IMR-90 (cell line): ENCODE measurements at regions not wholly inside any gene's neighbourhood (a gene's known extent, or its start where the extent isn't known, plus 50 kb on each side); places are given as distances from the start of the nearest gene placed in this dataset.

ENCODE experiments used
- ATAC-seq: fragments of 200-7000 bp; cut with Tn5 transposase; 2 replicates; pipeline ENCODE4 v1.9.1; 2020; ENCODE audit warnings: low read depth, mild to moderate bottlenecking, moderate library complexity
- BruUV-seq: library from RNA; stranded (reverse); fragments of 400-500 nt; replicated peaks from 2 replicates; lab custom pipeline; 2021; lab: Mats Ljungman, UMichigan
- CTCF ChIA-PET: fragments of 300-600 bp; formaldehyde crosslinking; extraction: SDS; loops from one replicate; lab custom pipeline; 2021; ENCODE audit warnings: antibody characterized with exemption; lab: Yijun Ruan, JAX
- POLR2A ChIA-PET: fragments of 300-600 bp; sonication (Branson Sonifier 250); formaldehyde crosslinking; loops from one replicate; lab custom pipeline; 2022; ENCODE audit warnings: antibody characterized with exemption; ENCODE audit not compliant: unreplicated experiment; lab: Charles Lee
- DNase-seq: peaks from one replicate; pipeline ENCODE4 v3.0.0; 2013
- H2AFZ ChIP-seq: replicated peaks from 2 replicates; pipeline ENCODE3; 2013; ENCODE audit warnings: low read length, mild to moderate bottlenecking; ENCODE audit not compliant: poor library complexity
- H2AK5ac ChIP-seq: 2 replicates; pipeline ENCODE4 v1.6.1; 2013; ENCODE audit warnings: low read depth, low read length, inconsistent platforms
- H2AK9ac ChIP-seq: replicated peaks from 2 replicates; pipeline ENCODE3; 2013; ENCODE audit warnings: mild to moderate bottlenecking, low read depth, low read length, moderate library complexity; ENCODE audit not compliant: poor library complexity
- H2BK120ac ChIP-seq: 2 replicates; pipeline ENCODE4 v1.6.1; 2013; ENCODE audit warnings: low read depth, low read length, inconsistent platforms
- H2BK15ac ChIP-seq: 3 replicates; pipeline ENCODE4 v1.6.1; 2013; ENCODE audit warnings: low read depth, low read length, inconsistent platforms
- H2BK20ac ChIP-seq: 2 replicates; pipeline ENCODE4 v1.6.1; 2013; ENCODE audit warnings: low read depth, mild to moderate bottlenecking, inconsistent platforms, low read length, moderate library complexity
- H2BK5ac ChIP-seq: 2 replicates; pipeline ENCODE4 v1.6.1; 2013; ENCODE audit warnings: mild to moderate bottlenecking, low read depth, low read length, inconsistent platforms; ENCODE audit not compliant: poor library complexity, severe bottlenecking
- H3K14ac ChIP-seq: replicated peaks from 2 replicates; pipeline ENCODE4 v1.6.1; 2013; ENCODE audit warnings: low read depth, low read length, inconsistent platforms
- H3K18ac ChIP-seq: 2 replicates; pipeline ENCODE4 v1.6.1; 2013; ENCODE audit warnings: low read depth, low read length, control low read depth
- H3K23ac ChIP-seq: 2 replicates; pipeline ENCODE4 v1.6.1; 2013; ENCODE audit warnings: low read depth, low read length, inconsistent platforms
- H3K27ac ChIP-seq: 2 replicates; pipeline ENCODE4 v1.5.1; 2013; ENCODE audit warnings: mild to moderate bottlenecking, control low read depth, low read length; ENCODE audit not compliant: insufficient read depth
- H3K27me3 ChIP-seq: 2 replicates; pipeline ENCODE4 v1.6.1; 2013; ENCODE audit warnings: low read length; ENCODE audit not compliant: control insufficient read depth, insufficient read depth
- H3K36me3 ChIP-seq: 2 replicates; pipeline ENCODE4 v1.6.1; 2013; ENCODE audit warnings: low read length, mixed read lengths; ENCODE audit not compliant: control insufficient read depth, insufficient read depth
- H3K4ac ChIP-seq: 2 replicates; pipeline ENCODE4 v1.6.1; 2013; ENCODE audit warnings: low read depth, low read length, inconsistent platforms
- H3K4me1 ChIP-seq: 2 replicates; pipeline ENCODE4 v1.6.1; 2013; ENCODE audit warnings: low read length, mixed read lengths; ENCODE audit not compliant: control insufficient read depth, insufficient read depth
- H3K4me2 ChIP-seq: 2 replicates; pipeline ENCODE4 v1.6.1; 2013; ENCODE audit warnings: low read depth, mild to moderate bottlenecking, control low read depth, low read length, moderate library complexity
- H3K4me3 ChIP-seq: 2 replicates; pipeline ENCODE4 v1.5.1; 2013; ENCODE audit warnings: low read depth, mild to moderate bottlenecking, control low read depth, low read length, moderate library complexity; ENCODE audit not compliant: insufficient read depth
- H3K56ac ChIP-seq: 2 replicates; pipeline ENCODE4 v1.6.1; 2013; ENCODE audit warnings: low read length, inconsistent platforms; ENCODE audit not compliant: insufficient read depth; ENCODE audit errors: extremely low read depth
- H3K79me1 ChIP-seq, 2 experiments: 2 replicates each; pipeline ENCODE4 v1.6.1; 2013; ENCODE audit warnings: low read length in 2 of 2, inconsistent platforms in 1 of 2, low read depth in 1 of 2
- H3K9ac ChIP-seq: 2 replicates; pipeline ENCODE4 v1.6.1; 2013; ENCODE audit warnings: low read depth, low read length, control low read depth
- H3K9me1 ChIP-seq: 2 replicates; pipeline ENCODE4 v1.6.1; 2013; ENCODE audit warnings: low read length, inconsistent platforms; ENCODE audit not compliant: insufficient read depth
- H3K9me3 ChIP-seq: 2 replicates; pipeline ENCODE4 v1.6.1; 2013; ENCODE audit warnings: low read length; ENCODE audit not compliant: control insufficient read depth, insufficient read depth
- H4K20me1 ChIP-seq: 2 replicates; pipeline ENCODE4 v1.6.1; 2013; ENCODE audit warnings: low read length, inconsistent platforms; ENCODE audit not compliant: insufficient read depth
- H4K5ac ChIP-seq: 2 replicates; pipeline ENCODE4 v1.6.1; 2013; ENCODE audit warnings: mild to moderate bottlenecking, low read depth, low read length, control low read depth
- H4K8ac ChIP-seq, 2 experiments: 2 replicates each; pipeline ENCODE4 v1.6.1; 2013; ENCODE audit warnings: low read depth in 2 of 2, low read length in 2 of 2, control low read depth in 1 of 2, inconsistent platforms in 1 of 2
- H4K91ac ChIP-seq: 2 replicates; pipeline ENCODE4 v1.6.1; 2013; ENCODE audit warnings: low read depth, low read length, inconsistent platforms; ENCODE audit not compliant: insufficient read depth
- CHD1 ChIP-seq: IDR thresholded peaks from 2 replicates; pipeline ENCODE4 v1.6.1; 2012; ENCODE audit warnings: low read depth, low read length, improper control_type of control experiment
- MAFK ChIP-seq: IDR thresholded peaks from 2 replicates; pipeline ENCODE4 v1.6.1; 2012; ENCODE audit warnings: low read depth, low read length, improper control_type of control experiment
- RCOR1 ChIP-seq: IDR thresholded peaks from 2 replicates; pipeline ENCODE4 v1.6.1; 2012; ENCODE audit warnings: mild to moderate bottlenecking, low read length, improper control_type of control experiment; ENCODE audit not compliant: insufficient replicate concordance
- RFX5 ChIP-seq: IDR thresholded peaks from 2 replicates; pipeline ENCODE4 v1.8.0; 2012; ENCODE audit warnings: low read depth, mild to moderate bottlenecking, low read length, moderate library complexity
- SMC3 ChIP-seq: fragments of 150-350 bp; IDR thresholded peaks from 2 replicates; pipeline ENCODE4 v1.6.1; 2016; ENCODE audit warnings: low read depth, mild to moderate bottlenecking, antibody characterized with exemption, low read length, moderate library complexity
- WGBS, 2 experiments: methylation state at CpG; one replicate each; pipeline versions ENCODE4 v1.1.5 to v1.1.7; 2013; ENCODE audit warnings: missing lambda C conversion rate in 2 of 2; ENCODE audit not compliant: insufficient read length in 1 of 2; ENCODE audit errors: extremely low coverage in 2 of 2; 5-methylcytosine and 5-hydroxymethylcytosine counted together
- dilution Hi-C: fragments of 300-500 bp; cut with HindIII; formaldehyde crosslinking; loops from one replicate; pipeline ENCODE4 v1.14.3; 2018; ENCODE audit warnings: low sequenced_read_pairs; ENCODE audit not compliant: unreplicated experiment
- in situ Hi-C: fragments of 300-500 bp; cut with MboI; formaldehyde crosslinking; loops from 3 replicates; pipeline ENCODE4 v1.14.3; 2019; ENCODE audit warnings: low sequenced_read_pairs, inconsistent platforms, mixed read lengths
- intact Hi-C: fragments of 100-400 bp; cut with micrococcal nuclease; formaldehyde crosslinking; loops from 2 replicates; pipeline ENCODE4 v1.10.0; 2022
- TF ChIP-seq, protein P1 (sequence below): fragments of 150-350 bp; IDR thresholded peaks from 2 replicates; pipeline ENCODE4 v1.6.1; 2017; ENCODE audit warnings: mild to moderate bottlenecking, antibody characterized with exemption, low read length, low read depth
- TF ChIP-seq, protein P2 (sequence below): conservative IDR thresholded peaks from 2 replicates; pipeline ENCODE4 v1.5.1; 2012; ENCODE audit warnings: mild to moderate bottlenecking, low read depth, low read length, improper control_type of control experiment
- TF ChIP-seq, protein P3 (sequence below): fragments of 150-350 bp; IDR thresholded peaks from 2 replicates; pipeline ENCODE4 v1.6.1; 2016; ENCODE audit warnings: low read depth, mild to moderate bottlenecking, low read length, moderate library complexity, borderline replicate concordance

DNA sequence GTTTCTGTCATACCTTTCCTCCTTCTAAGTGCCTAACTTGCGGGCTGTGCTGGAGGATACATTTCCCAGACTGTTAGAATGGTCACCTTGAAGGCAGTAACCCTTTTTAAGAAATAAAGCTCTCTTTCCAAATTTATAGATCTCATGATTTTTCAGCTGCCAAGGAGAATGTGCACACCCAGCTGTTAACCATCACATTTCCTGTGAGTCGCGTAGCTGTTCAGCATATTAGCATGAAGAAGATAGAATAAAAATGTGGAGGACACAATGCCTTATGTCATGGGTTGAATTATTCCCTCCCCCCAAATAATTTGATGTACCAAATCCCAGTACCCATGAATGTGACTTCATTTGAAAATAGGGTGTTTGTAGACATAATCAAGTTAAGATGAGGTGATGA lies 729.4 kb downstream of the MTRR start:
- peak; percentile 4 for DNase-seq
- H3K79me1 ChIP-seq, result no peaks in the 10 kb centered on the region
- no peak overlapping the region for H2BK5ac ChIP-seq
- H2AK9ac ChIP-seq, result no peak overlapping the region
- no peak overlapping the region for H3K4ac ChIP-seq
- no peak overlapping the region for H4K91ac ChIP-seq
- H4K8ac ChIP-seq, result no peak overlapping the region
- H3K56ac ChIP-seq, result no peak overlapping the region
- no peak overlapping the region for H3K14ac ChIP-seq
- no peaks in the 10 kb centered on the region; the same call in 1 of the 2 replicates for H3K4me1 ChIP-seq
- TF ChIP-seq RCOR1 (no peak), MAFK (no peak), SMC3 (no peak), RFX5 (no peak), CHD1 (no peak)
- TF ChIP-seq, protein P1, sequence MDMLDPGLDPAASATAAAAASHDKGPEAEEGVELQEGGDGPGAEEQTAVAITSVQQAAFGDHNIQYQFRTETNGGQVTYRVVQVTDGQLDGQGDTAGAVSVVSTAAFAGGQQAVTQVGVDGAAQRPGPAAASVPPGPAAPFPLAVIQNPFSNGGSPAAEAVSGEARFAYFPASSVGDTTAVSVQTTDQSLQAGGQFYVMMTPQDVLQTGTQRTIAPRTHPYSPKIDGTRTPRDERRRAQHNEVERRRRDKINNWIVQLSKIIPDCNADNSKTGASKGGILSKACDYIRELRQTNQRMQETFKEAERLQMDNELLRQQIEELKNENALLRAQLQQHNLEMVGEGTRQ, result no peak
- TF ChIP-seq, protein P2, sequence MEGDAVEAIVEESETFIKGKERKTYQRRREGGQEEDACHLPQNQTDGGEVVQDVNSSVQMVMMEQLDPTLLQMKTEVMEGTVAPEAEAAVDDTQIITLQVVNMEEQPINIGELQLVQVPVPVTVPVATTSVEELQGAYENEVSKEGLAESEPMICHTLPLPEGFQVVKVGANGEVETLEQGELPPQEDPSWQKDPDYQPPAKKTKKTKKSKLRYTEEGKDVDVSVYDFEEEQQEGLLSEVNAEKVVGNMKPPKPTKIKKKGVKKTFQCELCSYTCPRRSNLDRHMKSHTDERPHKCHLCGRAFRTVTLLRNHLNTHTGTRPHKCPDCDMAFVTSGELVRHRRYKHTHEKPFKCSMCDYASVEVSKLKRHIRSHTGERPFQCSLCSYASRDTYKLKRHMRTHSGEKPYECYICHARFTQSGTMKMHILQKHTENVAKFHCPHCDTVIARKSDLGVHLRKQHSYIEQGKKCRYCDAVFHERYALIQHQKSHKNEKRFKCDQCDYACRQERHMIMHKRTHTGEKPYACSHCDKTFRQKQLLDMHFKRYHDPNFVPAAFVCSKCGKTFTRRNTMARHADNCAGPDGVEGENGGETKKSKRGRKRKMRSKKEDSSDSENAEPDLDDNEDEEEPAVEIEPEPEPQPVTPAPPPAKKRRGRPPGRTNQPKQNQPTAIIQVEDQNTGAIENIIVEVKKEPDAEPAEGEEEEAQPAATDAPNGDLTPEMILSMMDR, result no peak
- TF ChIP-seq, protein P3, sequence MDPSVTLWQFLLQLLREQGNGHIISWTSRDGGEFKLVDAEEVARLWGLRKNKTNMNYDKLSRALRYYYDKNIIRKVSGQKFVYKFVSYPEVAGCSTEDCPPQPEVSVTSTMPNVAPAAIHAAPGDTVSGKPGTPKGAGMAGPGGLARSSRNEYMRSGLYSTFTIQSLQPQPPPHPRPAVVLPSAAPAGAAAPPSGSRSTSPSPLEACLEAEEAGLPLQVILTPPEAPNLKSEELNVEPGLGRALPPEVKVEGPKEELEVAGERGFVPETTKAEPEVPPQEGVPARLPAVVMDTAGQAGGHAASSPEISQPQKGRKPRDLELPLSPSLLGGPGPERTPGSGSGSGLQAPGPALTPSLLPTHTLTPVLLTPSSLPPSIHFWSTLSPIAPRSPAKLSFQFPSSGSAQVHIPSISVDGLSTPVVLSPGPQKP, result no peak
- BruUV-seq, result no TSS peak
- POLR2A ChIA-PET, result interaction anchor here (0.7 kb wide), 1 partner anchor 18 kb away, joined by 3 read pairs; no protein-coding TSS in a partner anchor
- no peak overlapping the region for H3K4me2 ChIP-seq
- H3K9me3 ChIP-seq, result peaks cover 3% of the 10 kb centered on the region; the same call in 1 of the 2 replicates
- no peak overlapping the region for H3K4me3 ChIP-seq
- ATAC-seq, result no peak
- dilution Hi-C loops (no loop called here), in situ Hi-C loops (no loop called here), intact Hi-C loops (no loop called here)
- H3K9me1 ChIP-seq, result no peaks in the 10 kb centered on the region
- CTCF ChIA-PET, result no interaction called here
- H2BK20ac ChIP-seq, result no peak overlapping the region
- H2AK5ac ChIP-seq, result no peak overlapping the region
- no peak overlapping the region for H2BK120ac ChIP-seq
- no peaks in the 10 kb centered on the region for H3K36me3 ChIP-seq
- H3K18ac ChIP-seq, result no peak overlapping the region
- H4K5ac ChIP-seq, result no peak overlapping the region
- no peak overlapping the region for H2BK15ac ChIP-seq
- H3K27ac ChIP-seq, result no peak overlapping the region
- WGBS, 2 experiments, result 80% methylated on average over 1 of the region's 3 CpGs; no CpG with 5 or more reads in 1 of the 2 experiments
- no peak overlapping the region for H3K9ac ChIP-seq
- no peak overlapping the region for H2AFZ ChIP-seq
- no peak overlapping the region for H3K23ac ChIP-seq
- no peaks in the 10 kb centered on the region for H3K27me3 ChIP-seq
- H4K20me1 ChIP-seq, result no peaks in the 10 kb centered on the region
